Spleen (tissue), 7 donors: ENCODE measurements at regions not wholly inside any gene's neighbourhood (a gene's known extent, or its start where the extent isn't known, plus 50 kb on each side); places are given as distances from the start of the nearest gene placed in this dataset.

Experiments used
- CTCF ChIP-seq, 11 experiments: fragments of 200-600 bp in 7 of 11; fragments of 450-650 bp in 4 of 11; sonication (generic) in 4 of 11; IDR thresholded peaks in 8 of 11; conservative IDR thresholded peaks in 3 of 11; 1 replicate in 7 of 11; 2 replicates in 4 of 11; pipeline versions ENCODE4 v1.4.0 to v1.8.0; 2016 to 2021; ENCODE audit warnings: antibody characterized with exemption in 11 of 11, inconsistent platforms in 4 of 11, mild to moderate bottlenecking in 1 of 11
- POLR2A ChIP-seq, 3 donors: fragments of 450-650 bp; IDR thresholded peaks; one replicate each; pipeline ENCODE4 v1.5.1; 2017; ENCODE audit warnings: antibody characterized with exemption in 3 of 3, mild to moderate bottlenecking in 1 of 3
- donor health status: DM: no; HTN: no; CAD: no; lungs with moderate emphysema.
- donor health status: DM: no; HTN: no; CAD: no.
- donor health status: DM: no; HTN: no; CAD: no.

GRCh38 chr2:216563646-216564045 is 65.0 kb downstream of the RPL37A start:
- no peak for TF ChIP-seq POLR2A (IDR thresholded peaks at IDR 0.05)
- TF ChIP-seq CTCF (IDR thresholded peaks at IDR 0.05 in 8 of 11, conservative IDR thresholded peaks at IDR 0.05 in 3 of 11), result no peak
